ENCODE measurements at regions not wholly inside any gene's neighbourhood (a gene's known extent, or its start where the extent isn't known, plus 50 kb on each side); places are given as distances from the start of the nearest gene placed in this dataset.

- peaks cover 0 to 3% (median 0%) of the 10 kb centered on the region in 3 donors for H3K4me1 Mint-ChIP-seq
- no peak overlapping the region for H3K4me3 Mint-ChIP-seq
- ATAC-seq (ENCODE audit: low read depth in 2 of 2) (no peak), DNase-seq (no peak)
- no peaks in the 10 kb centered on the region for H3K36me3 Mint-ChIP-seq
- H3K27ac Mint-ChIP-seq = no peak overlapping the region
- no peaks in the 10 kb centered on the region for H3K27me3 Mint-ChIP-seq
- H3K9me3 Mint-ChIP-seq = peaks cover 0 to 2% (median 0%) of the 10 kb centered on the region in 7 donors
These were observed 117.2 kb downstream of the GGTLC2 start for GRCh38 chr22:22761606-22761962.

DNA sequence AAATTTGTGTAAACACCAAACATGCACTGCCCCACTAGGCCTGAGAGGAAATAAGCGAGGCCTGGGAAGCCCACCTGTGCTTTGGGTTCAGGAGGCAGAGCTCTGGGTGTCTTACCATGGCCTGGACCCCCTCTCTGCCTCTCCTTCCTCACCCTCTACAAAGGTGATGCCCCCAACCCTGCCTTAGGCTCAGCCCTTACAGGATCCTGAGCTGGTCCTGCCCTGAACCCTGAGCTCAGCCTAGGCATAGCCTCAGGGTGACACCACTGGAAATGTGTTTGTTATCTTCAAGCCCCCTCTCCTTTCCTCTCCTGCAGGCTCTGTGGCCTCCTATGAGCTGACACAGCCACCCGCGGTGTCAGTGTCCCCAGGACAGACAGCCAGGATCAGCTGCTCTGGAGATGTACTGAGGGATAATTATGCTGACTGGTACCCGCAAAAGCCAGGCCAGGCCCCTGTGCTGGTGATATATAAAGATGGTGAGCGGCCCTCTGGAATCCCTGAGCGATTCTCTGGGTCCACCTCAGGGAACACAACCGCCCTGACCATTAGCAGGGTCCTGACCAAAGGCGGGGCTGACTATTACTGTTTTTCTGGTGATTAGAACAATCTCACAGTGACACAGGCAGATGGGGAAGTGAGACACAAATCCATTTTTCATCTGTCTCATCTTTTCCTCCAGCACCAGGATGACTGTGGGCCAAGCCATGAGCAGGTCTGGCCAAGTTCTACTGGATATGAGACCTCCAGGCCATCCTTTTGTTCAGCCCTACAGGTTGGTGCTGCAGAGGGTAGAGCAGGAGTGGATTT, 117.8 kb downstream of the GGTLC2 start:
- DNase-seq = no peak
- Mint-ChIP-seq H3K36me3 (no peaks in the 10 kb centered on the region), H3K27me3 (peaks cover 0 to 3% (median 0%) of the 10 kb centered on the region in 3 donors), H3K4me1 (peaks cover 0 to 3% (median 0%) of the 10 kb centered on the region in 3 donors), H3K9me3 (peaks cover 0 to 2% (median 0%) of the 10 kb centered on the region in 7 donors), H3K4me3 (no peak overlapping the region), H3K27ac (peak overlapping the region in 1 of 6 donors; percentile 44)
- ATAC-seq (ENCODE audit: low read depth in 2 of 2) = no peak

DNA sequence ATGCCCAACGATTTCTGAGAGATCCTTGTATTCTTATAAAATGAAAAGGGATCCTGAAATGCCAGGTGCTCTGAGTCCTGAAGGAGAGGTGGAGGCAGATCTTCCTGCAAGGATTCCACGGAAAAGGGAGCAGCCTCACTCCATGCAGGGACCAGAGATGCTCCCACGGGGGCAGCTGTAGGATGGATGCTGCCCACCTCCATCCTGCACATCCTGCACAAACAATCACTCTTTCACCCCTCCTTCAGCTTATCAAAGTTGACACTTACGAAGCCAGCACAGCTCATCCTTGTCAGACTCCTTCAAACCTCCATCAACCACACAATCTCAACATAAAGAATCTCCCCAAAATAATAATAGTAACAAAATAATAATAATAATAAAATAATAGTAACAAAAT, 119.1 kb downstream of the GGTLC2 start:
- no peak for ATAC-seq (ENCODE audit: low read depth in 2 of 2)
- Mint-ChIP-seq H3K4me3 (no peak overlapping the region), H3K27ac (peak overlapping the region in 1 of 6 donors; percentile 26), H3K27me3 (peaks cover 1 to 14% (median 3%) of the 10 kb centered on the region in 3 donors), H3K36me3 (no peaks in the 10 kb centered on the region), H3K4me1 (peaks cover 0 to 3% (median 0%) of the 10 kb centered on the region in 3 donors), H3K9me3 (peaks cover 0 to 2% (median 0%) of the 10 kb centered on the region in 7 donors)
- DNase-seq = no peak

DNA sequence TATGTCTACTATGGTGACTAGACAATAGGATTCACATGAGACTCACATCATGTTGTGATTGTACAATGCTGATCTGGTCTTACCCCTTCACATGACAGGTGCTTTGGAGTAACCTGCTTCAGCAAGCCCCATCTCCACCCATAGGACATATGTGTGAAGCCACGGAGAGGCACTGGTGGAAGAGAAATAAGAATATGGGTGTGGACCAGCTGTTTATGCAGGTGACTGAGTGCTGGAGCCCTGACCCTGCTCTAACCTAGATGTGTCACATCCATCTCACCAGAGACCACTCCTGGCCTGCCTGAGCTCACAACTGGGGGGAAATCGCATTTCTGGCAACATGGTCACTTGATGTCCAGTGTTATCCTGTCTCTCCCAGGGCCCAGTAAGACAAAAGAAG, 119.7 kb downstream of the GGTLC2 start:
- Mint-ChIP-seq H3K4me3 (no peak overlapping the region), H3K27me3 (peaks cover 7 to 18% (median 9%) of the 10 kb centered on the region in 3 donors), H3K4me1 (peaks cover 0 to 3% (median 0%) of the 10 kb centered on the region in 3 donors), H3K27ac (no peak overlapping the region), H3K9me3 (peaks cover 0 to 4% (median 0%) of the 10 kb centered on the region in 7 donors), H3K36me3 (no peaks in the 10 kb centered on the region)
- no peak for DNase-seq
- ATAC-seq (ENCODE audit: low read depth in 2 of 2) = no peak

GRCh38 chr22:22767876-22768602, 119.6 kb upstream of the IGLL5 start:
- Mint-ChIP-seq H3K9me3 (peaks cover 0 to 7% (median 0%) of the 10 kb centered on the region in 7 donors), H3K27me3 (peaks cover 10 to 23% (median 11%) of the 10 kb centered on the region in 3 donors), H3K4me1 (peaks cover 20 to 29% (median 20%) of the 10 kb centered on the region in 3 donors), H3K4me3 (peak overlapping the region in 1 of 8 donors; percentile 22), H3K36me3 (no peaks in the 10 kb centered on the region), H3K27ac (no peak overlapping the region)
- DNase-seq (no peak), ATAC-seq (ENCODE audit: low read depth in 2 of 2) (no peak)

GRCh38 chr22:22768885-22769284, 118.7 kb upstream of the IGLL5 start:
- no peak for ATAC-seq (ENCODE audit: low read depth in 2 of 2)
- H3K4me1 Mint-ChIP-seq = peaks cover 24 to 38% (median 25%) of the 10 kb centered on the region in 3 donors
- peaks cover 10 to 23% (median 11%) of the 10 kb centered on the region in 3 donors for H3K27me3 Mint-ChIP-seq
- no peak overlapping the region for H3K27ac Mint-ChIP-seq
- no peaks in the 10 kb centered on the region for H3K36me3 Mint-ChIP-seq
- DNase-seq = no peak
- peaks cover 0 to 7% (median 0%) of the 10 kb centered on the region in 7 donors for H3K9me3 Mint-ChIP-seq
- H3K4me3 Mint-ChIP-seq = no peak overlapping the region

GRCh38 chr22:22769434-22770279, 118.0 kb upstream of the IGLL5 start:
- H3K36me3 Mint-ChIP-seq = no peaks in the 10 kb centered on the region
- no peak for ATAC-seq (ENCODE audit: low read depth in 2 of 2)

DNA sequence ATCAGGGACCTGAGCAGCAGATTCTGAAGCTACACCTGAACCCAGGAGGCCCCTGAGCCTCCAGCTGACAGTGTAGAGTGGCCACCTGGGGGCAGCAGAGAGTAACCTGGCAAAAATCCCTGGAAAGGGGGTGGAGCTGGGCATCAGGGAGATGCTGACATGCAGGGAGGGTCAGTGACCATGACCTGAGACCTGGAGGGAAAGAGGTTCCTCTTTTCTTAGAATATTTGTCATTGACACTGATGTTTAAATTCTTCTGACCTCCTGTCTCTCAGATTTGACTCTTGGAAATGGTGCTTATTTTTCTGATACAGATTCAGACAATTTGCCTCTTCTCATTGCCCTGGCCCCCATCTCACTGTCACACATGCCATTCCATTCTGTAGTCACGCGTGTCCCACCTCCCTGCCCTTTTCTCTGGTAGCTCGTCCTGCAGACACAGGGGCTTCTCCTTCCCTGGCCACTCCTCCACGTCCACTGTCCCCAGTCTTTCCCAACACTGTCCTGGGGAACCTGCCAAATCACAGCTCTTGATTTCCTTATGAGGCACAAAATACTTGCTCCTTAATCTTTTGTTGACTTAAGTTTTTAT, 117.2 kb upstream of the IGLL5 start:
- Mint-ChIP-seq H3K36me3 (no peaks in the 10 kb centered on the region), H3K4me1 (peaks cover 36 to 52% (median 37%) of the 10 kb centered on the region in 3 donors)

More at GRCh38 chr22:22769434-22770279, 118.0 kb upstream of the IGLL5 start:
- Mint-ChIP-seq H3K27me3 (peaks cover 10 to 23% (median 11%) of the 10 kb centered on the region in 3 donors), H3K27ac (no peak overlapping the region), H3K9me3 (peaks cover 0 to 7% (median 0%) of the 10 kb centered on the region in 7 donors), H3K4me1 (peaks cover 32 to 46% (median 33%) of the 10 kb centered on the region in 3 donors), H3K4me3 (peak overlapping the region in 1 of 8 donors; percentile 25)
- DNase-seq = no peak

GRCh38 chr22:22770881-22771280, 116.7 kb upstream of the IGLL5 start:
- Mint-ChIP-seq H3K4me1 (peaks cover 36 to 55% (median 41%) of the 10 kb centered on the region in 3 donors), H3K27ac (peak overlapping the region in 1 of 6 donors; percentile 68), H3K27me3 (peaks cover 10 to 23% (median 11%) of the 10 kb centered on the region in 3 donors), H3K36me3 (no peaks in the 10 kb centered on the region), H3K4me3 (no peak overlapping the region), H3K9me3 (peaks cover 0 to 7% (median 0%) of the 10 kb centered on the region in 7 donors)
- no peak for ATAC-seq (ENCODE audit: low read depth in 2 of 2)
- no peak for DNase-seq

More for the DNA sequence above, 117.2 kb upstream of the IGLL5 start:
- Mint-ChIP-seq H3K9me3 (peaks cover 0 to 7% (median 0%) of the 10 kb centered on the region in 7 donors), H3K27me3 (peaks cover 10 to 23% (median 11%) of the 10 kb centered on the region in 3 donors), H3K27ac (peak overlapping the region in 2 of 6 donors; percentile 20 to 68), H3K4me3 (no peak overlapping the region)
- no peak for DNase-seq
- ATAC-seq (ENCODE audit: low read depth in 2 of 2) = peak; percentile 50 to 61

DNA sequence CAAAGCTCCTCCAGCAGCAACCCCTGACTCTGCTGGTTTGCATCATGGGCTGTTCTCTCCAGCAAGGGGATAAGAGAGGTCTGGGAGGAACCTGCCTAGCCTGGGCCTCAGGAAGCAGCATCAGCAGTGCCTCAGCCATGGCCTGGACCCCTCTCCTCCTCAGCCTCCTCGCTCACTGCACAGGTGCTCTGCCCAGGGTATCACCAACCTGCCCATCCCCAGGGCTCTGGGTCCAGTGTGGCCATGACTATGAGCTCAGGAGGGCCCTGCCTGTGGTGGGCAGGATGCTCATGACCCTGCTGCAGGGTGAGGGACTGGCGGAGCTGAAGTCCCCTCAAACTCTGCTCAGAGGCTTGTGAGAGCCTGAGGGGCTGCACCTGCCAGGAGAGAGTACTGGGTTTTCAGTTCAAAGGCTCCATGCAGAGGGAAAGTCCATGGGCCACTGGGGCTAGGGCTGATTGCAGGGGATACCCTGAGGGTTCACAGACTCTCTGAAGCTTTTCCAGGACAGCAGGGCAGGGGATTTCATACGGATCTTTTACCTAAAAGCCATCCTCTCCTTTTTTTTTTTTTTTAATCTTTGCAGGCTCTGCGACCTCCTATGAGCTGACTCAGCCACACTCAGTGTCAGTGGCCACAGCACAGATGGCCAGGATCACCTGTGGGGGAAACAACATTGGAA, 115.8 kb upstream of the IGLL5 start:
- no peak for DNase-seq
- peak overlapping the region in 1 of 6 donors; percentile 59 for H3K27ac Mint-ChIP-seq

DNA sequence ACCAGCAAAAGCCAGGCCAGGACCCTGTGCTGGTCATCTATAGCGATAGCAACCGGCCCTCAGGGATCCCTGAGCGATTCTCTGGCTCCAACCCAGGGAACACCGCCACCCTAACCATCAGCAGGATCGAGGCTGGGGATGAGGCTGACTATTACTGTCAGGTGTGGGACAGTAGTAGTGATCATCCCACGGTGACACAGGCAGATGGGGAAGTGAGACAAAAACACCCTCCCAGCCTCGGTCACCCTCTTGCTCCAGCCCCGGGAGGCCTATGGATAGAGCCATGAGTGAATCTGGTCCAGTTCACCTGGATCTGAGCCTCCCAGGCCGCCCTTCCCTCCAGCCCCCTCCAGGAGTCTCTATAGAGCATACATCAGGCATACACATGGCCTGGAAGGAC, 115.2 kb upstream of the IGLL5 start:
- no peaks in the 10 kb centered on the region for H3K36me3 Mint-ChIP-seq
- peak; percentile 47 to 50 for ATAC-seq (ENCODE audit: low read depth in 2 of 2)
- peaks cover 0 to 7% (median 0%) of the 10 kb centered on the region in 7 donors for H3K9me3 Mint-ChIP-seq
- H3K27me3 Mint-ChIP-seq = peaks cover 10 to 18% (median 11%) of the 10 kb centered on the region in 3 donors
- DNase-seq = no peak
- H3K4me1 Mint-ChIP-seq = peaks cover 36 to 55% (median 41%) of the 10 kb centered on the region in 3 donors
- peak overlapping the region in 3 of 8 donors; percentile 13 to 61 (median 41) for H3K4me3 Mint-ChIP-seq
- peak overlapping the region in 4 of 6 donors; percentile 22 to 59 (median 42) for H3K27ac Mint-ChIP-seq

More for the DNA sequence above, 115.8 kb upstream of the IGLL5 start:
- H3K9me3 Mint-ChIP-seq = peaks cover 0 to 7% (median 0%) of the 10 kb centered on the region in 7 donors
- H3K4me1 Mint-ChIP-seq = peaks cover 36 to 55% (median 41%) of the 10 kb centered on the region in 3 donors
- H3K36me3 Mint-ChIP-seq = no peaks in the 10 kb centered on the region
- no peak for ATAC-seq (ENCODE audit: low read depth in 2 of 2)
- peak overlapping the region in 1 of 8 donors; percentile 41 for H3K4me3 Mint-ChIP-seq
- peaks cover 10 to 23% (median 11%) of the 10 kb centered on the region in 3 donors for H3K27me3 Mint-ChIP-seq

DNA sequence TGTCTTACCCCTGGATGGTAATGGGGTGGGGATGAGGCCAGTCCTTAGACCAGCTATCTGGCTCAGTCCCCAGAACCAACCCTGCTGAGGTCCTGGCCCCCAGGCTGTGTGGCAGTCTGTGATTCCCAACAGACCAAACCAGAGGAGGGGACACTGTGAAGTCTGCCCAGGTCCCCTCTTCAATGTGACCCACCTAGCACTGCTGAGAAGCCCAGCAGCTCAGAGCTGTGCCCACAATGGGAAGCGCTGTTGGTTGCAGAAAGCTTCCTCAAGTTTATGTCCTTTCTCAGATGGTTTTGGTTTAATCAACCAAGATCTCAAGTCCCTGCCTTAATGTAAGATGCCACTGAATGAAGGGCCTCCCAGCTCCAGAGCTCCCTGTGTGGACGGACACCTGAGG, 114.7 kb upstream of the IGLL5 start:
- no peaks in the 10 kb centered on the region for H3K36me3 Mint-ChIP-seq
- DNase-seq = no peak
- H3K27me3 Mint-ChIP-seq = peaks cover 10 to 15% (median 11%) of the 10 kb centered on the region in 3 donors
- H3K4me3 Mint-ChIP-seq = peak overlapping the region in 1 of 8 donors; percentile 36
- H3K4me1 Mint-ChIP-seq = peaks cover 36 to 55% (median 41%) of the 10 kb centered on the region in 3 donors
- ATAC-seq (ENCODE audit: low read depth in 2 of 2) = no peak
- H3K27ac Mint-ChIP-seq = peak overlapping the region in 1 of 6 donors; percentile 41
- H3K9me3 Mint-ChIP-seq = peaks cover 0 to 7% (median 0%) of the 10 kb centered on the region in 7 donors

Measured in naive B cell (primary cell).